CD4-positive, alpha-beta T cell (primary cell): ENCODE measurements at regions not wholly inside any gene's neighbourhood (a gene's known extent, or its start where the extent isn't known, plus 50 kb on each side); places are given as distances from the start of the nearest gene placed in this dataset.

Experiments
- ATAC-seq: fragments of 200-7000 bp; cut with Tn5 transposase; one replicate; pipeline ENCODE4 v1.10.0; 2022; ENCODE audit warnings: mild to moderate bottlenecking; ENCODE audit not compliant: poor library complexity
- CTCF ChIA-PET: fragments of 350-600 bp; sonication (Branson Sonifier 250); formaldehyde crosslinking; loops from one replicate; lab custom pipeline; 2021; ENCODE audit warnings: antibody characterized with exemption, inconsistent platforms; lab: Charles Lee
- POLR2A ChIA-PET: fragments of 350-600 bp; sonication (Branson Sonifier 250); formaldehyde crosslinking; loops from one replicate; lab custom pipeline; 2021; ENCODE audit warnings: antibody characterized with exemption, inconsistent platforms; lab: Charles Lee
- DNase-seq, 14 experiments: peaks; one replicate each; pipeline ENCODE4 v3.0.0-alpha.2; 2013 to 2020; ENCODE audit warnings: mixed read lengths in 2 of 14
- H3K27ac ChIP-seq, 2 donors: one replicate each; pipeline versions ENCODE4 v1.5.1 to v1.7.0; 2013; ENCODE audit warnings: low read length in 2 of 2, low read depth in 1 of 2, mild to moderate bottlenecking in 1 of 2
- H3K27me3 ChIP-seq, 2 experiments: 1 replicate in 1 of 2; 2 replicates in 1 of 2; pipeline versions ENCODE4 v1.6.1 to v1.7.0; 2013; ENCODE audit warnings: low read length in 2 of 2, control low read depth in 1 of 2, mild to moderate bottlenecking in 1 of 2, moderate library complexity in 1 of 2; ENCODE audit not compliant: insufficient read depth in 2 of 2, control insufficient read depth in 1 of 2
- H3K36me3 ChIP-seq: one replicate; pipeline ENCODE4 v1.6.1; 2013; ENCODE audit warnings: low read length, control low read depth; ENCODE audit not compliant: insufficient read depth
- H3K4me1 ChIP-seq: one replicate; pipeline ENCODE4 v1.6.1; 2013; ENCODE audit warnings: low read length, control low read depth; ENCODE audit not compliant: insufficient read depth
- H3K4me3 ChIP-seq: one replicate; pipeline ENCODE4 v1.5.1; 2013; ENCODE audit warnings: mild to moderate bottlenecking, low read length, moderate library complexity
- H3K9me3 ChIP-seq, 2 experiments: 1 replicate in 1 of 2; 2 replicates in 1 of 2; pipeline versions ENCODE4 v1.6.1 to v1.7.0; 2013; ENCODE audit warnings: low read length in 2 of 2, mild to moderate bottlenecking in 2 of 2, control low read depth in 1 of 2, moderate library complexity in 1 of 2; ENCODE audit not compliant: control insufficient read depth in 1 of 2, insufficient read depth in 1 of 2
- H3K27ac Mint-ChIP-seq: one replicate; pipeline ENCODE4 v1.8.0; 2020; ENCODE audit warnings: mixed read lengths
- H3K27me3 Mint-ChIP-seq: one replicate; pipeline ENCODE4 v1.8.0; 2021; ENCODE audit warnings: mixed read lengths
- H3K36me3 Mint-ChIP-seq: one replicate; pipeline ENCODE4 v1.8.0; 2021; ENCODE audit warnings: low read depth, mixed read lengths
- H3K4me1 Mint-ChIP-seq: one replicate; pipeline ENCODE4 v1.8.0; 2021; ENCODE audit warnings: low read depth, mixed read lengths
- H3K4me3 Mint-ChIP-seq: one replicate; pipeline ENCODE4 v1.8.0; 2020; ENCODE audit warnings: mild to moderate bottlenecking, mixed read lengths
- H3K9me3 Mint-ChIP-seq: one replicate; pipeline ENCODE4 v1.8.0; 2020; ENCODE audit warnings: mixed read lengths
- intact Hi-C, 2 experiments: fragments of 100-400 bp; cut with DNase I in 1 of 2; cut with micrococcal nuclease in 1 of 2; formaldehyde crosslinking; loops; one replicate each; pipeline versions ENCODE4 v1.15.1 to v1.9.0; 2023 to 2025; cut with DNase I, micrococcal nuclease
- TF ChIP-seq, protein P1 (sequence below): fragments of 200-600 bp; IDR thresholded peaks from one replicate; pipeline ENCODE4 v1.8.0; 2022; ENCODE audit warnings: antibody characterized with exemption, mild to moderate bottlenecking

DNA sequence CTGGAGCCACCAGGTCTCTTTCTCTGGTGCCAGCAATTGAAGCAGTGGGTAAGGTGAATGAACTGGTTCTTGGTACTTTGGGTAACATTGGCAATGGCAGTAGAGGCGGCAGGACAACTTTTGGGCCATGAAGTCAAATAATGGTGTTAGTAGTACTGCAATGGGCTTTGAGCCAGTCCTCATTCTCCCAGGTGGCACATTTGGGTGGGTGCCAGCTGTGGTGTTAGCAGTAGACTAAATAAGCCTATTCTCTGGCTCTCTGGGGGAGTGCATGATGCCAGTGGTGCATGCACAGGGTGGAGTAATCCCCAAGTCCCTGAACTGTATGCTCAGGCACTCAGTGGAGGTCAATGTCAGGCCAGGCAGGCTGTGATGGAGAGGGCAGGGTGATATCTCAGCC is 120.2 kb upstream of the LRRTM4 start:
- Histone ChIP-seq H3K36me3 (no peaks in the 10 kb centered on the region), H3K9me3 (peaks cover 10 to 16% of the 10 kb centered on the region in 2 experiments), H3K4me1 (no peaks in the 10 kb centered on the region), H3K4me3 (no peak overlapping the region), H3K27me3 (no peaks in the 10 kb centered on the region), H3K27ac (no peak overlapping the region)
- intact Hi-C loops: no loop called here
- Mint-ChIP-seq H3K27me3 (no peaks in the 10 kb centered on the region), H3K4me3 (no peak overlapping the region), H3K9me3 (peaks cover 26% of the 10 kb centered on the region), H3K36me3 (no peaks in the 10 kb centered on the region), H3K27ac (no peak overlapping the region), H3K4me1 (no peaks in the 10 kb centered on the region)
- ChIA-PET CTCF (no interaction called here), POLR2A (no interaction called here)
- TF ChIP-seq, protein P1, sequence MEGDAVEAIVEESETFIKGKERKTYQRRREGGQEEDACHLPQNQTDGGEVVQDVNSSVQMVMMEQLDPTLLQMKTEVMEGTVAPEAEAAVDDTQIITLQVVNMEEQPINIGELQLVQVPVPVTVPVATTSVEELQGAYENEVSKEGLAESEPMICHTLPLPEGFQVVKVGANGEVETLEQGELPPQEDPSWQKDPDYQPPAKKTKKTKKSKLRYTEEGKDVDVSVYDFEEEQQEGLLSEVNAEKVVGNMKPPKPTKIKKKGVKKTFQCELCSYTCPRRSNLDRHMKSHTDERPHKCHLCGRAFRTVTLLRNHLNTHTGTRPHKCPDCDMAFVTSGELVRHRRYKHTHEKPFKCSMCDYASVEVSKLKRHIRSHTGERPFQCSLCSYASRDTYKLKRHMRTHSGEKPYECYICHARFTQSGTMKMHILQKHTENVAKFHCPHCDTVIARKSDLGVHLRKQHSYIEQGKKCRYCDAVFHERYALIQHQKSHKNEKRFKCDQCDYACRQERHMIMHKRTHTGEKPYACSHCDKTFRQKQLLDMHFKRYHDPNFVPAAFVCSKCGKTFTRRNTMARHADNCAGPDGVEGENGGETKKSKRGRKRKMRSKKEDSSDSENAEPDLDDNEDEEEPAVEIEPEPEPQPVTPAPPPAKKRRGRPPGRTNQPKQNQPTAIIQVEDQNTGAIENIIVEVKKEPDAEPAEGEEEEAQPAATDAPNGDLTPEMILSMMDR: no peak
- no peak for ATAC-seq
- no peak for DNase-seq

- no peak for ATAC-seq
- Histone ChIP-seq H3K9me3 (peaks cover 0 to 3% of the 10 kb centered on the region in 2 experiments), H3K27me3 (no peaks in the 10 kb centered on the region), H3K27ac (no peak overlapping the region), H3K4me3 (no peak overlapping the region), H3K36me3 (no peaks in the 10 kb centered on the region), H3K4me1 (no peaks in the 10 kb centered on the region)
- TF ChIP-seq, protein P1: no peak
- H3K36me3 Mint-ChIP-seq: no peaks in the 10 kb centered on the region
- H3K4me1 Mint-ChIP-seq: no peaks in the 10 kb centered on the region
- H3K27me3 Mint-ChIP-seq: no peaks in the 10 kb centered on the region
- peaks cover 19% of the 10 kb centered on the region for H3K9me3 Mint-ChIP-seq
- DNase-seq: no peak
- ChIA-PET CTCF (no interaction called here), POLR2A (no interaction called here)
- H3K27ac Mint-ChIP-seq: no peak overlapping the region
- no peak overlapping the region for H3K4me3 Mint-ChIP-seq
- intact Hi-C loops: no loop called here
Measured at GRCh38 chr2:77649856-77650255, 127.7 kb upstream of the LRRTM4 start.

DNA sequence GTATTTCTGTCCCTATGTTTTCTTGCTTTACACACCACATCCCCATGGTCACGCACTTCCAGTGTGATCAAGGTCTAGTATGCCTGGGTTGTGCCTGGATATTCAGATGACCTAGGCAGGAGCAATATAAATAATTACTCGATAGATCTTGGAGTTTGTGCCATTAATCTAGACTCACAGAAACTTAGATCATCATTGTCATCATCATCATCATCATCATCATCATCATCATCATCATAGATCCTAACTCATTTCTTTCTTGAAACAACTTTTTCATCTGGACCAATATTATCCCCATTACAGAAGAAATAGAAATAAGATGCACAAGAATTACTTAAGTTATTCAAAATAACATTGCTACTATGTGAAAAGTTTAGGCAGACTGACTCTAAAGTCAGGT is 130.3 kb upstream of the LRRTM4 start:
- Mint-ChIP-seq H3K4me1 (no peaks in the 10 kb centered on the region), H3K27ac (no peak overlapping the region), H3K36me3 (no peaks in the 10 kb centered on the region), H3K9me3 (peaks cover 28% of the 10 kb centered on the region), H3K27me3 (no peaks in the 10 kb centered on the region), H3K4me3 (no peak overlapping the region)
- Histone ChIP-seq H3K27ac (no peak overlapping the region), H3K36me3 (no peaks in the 10 kb centered on the region), H3K27me3 (no peaks in the 10 kb centered on the region), H3K4me3 (no peak overlapping the region), H3K4me1 (no peaks in the 10 kb centered on the region), H3K9me3 (peaks cover 0 to 4% of the 10 kb centered on the region in 2 experiments)
- TF ChIP-seq, protein P1: no peak
- intact Hi-C loops: no loop called here
- ChIA-PET POLR2A (no interaction called here), CTCF (no interaction called here)
- no peak for DNase-seq
- no peak for ATAC-seq
